BJ (cell line): ENCODE measurements at regions not wholly inside any gene's neighbourhood (a gene's known extent, or its start where the extent isn't known, plus 50 kb on each side); places are given as distances from the start of the nearest gene placed in this dataset.

Source experiments
- CTCF ChIA-PET: fragments of 350-600 bp; formaldehyde crosslinking; extraction: SDS; loops from one replicate; lab custom pipeline; 2021; ENCODE audit warnings: antibody characterized with exemption, inconsistent platforms; lab: Yijun Ruan, JAX
- POLR2A ChIA-PET: fragments of 300-600 bp; sonication (Branson Sonifier 250); formaldehyde crosslinking; extraction: SDS; loops from one replicate; lab custom pipeline; 2021; ENCODE audit warnings: antibody characterized with exemption; lab: Charles Lee
- DNase-seq: peaks from one replicate; pipeline ENCODE4 v3.0.0-alpha.2; 2011; ENCODE audit warnings: low read depth
- H3K27me3 ChIP-seq: 2 replicates; pipeline ENCODE4 v1.6.0; 2011; ENCODE audit warnings: low read length; ENCODE audit not compliant: control insufficient read depth, insufficient read depth
- H3K36me3 ChIP-seq: 2 replicates; pipeline ENCODE4 v1.5.1; 2011; ENCODE audit warnings: low read length; ENCODE audit not compliant: control insufficient read depth, insufficient read depth
- H3K4me3 ChIP-seq: 2 replicates; pipeline ENCODE4 v1.5.1; 2011; ENCODE audit warnings: low read depth, mild to moderate bottlenecking, control low read depth, low read length
- CTCF ChIP-seq: IDR thresholded peaks from 2 replicates; pipeline ENCODE4 v1.5.1; 2011; ENCODE audit warnings: low read depth, mild to moderate bottlenecking, control low read depth, inconsistent platforms, low read length, moderate library complexity; ENCODE audit not compliant: insufficient read depth

DNA sequence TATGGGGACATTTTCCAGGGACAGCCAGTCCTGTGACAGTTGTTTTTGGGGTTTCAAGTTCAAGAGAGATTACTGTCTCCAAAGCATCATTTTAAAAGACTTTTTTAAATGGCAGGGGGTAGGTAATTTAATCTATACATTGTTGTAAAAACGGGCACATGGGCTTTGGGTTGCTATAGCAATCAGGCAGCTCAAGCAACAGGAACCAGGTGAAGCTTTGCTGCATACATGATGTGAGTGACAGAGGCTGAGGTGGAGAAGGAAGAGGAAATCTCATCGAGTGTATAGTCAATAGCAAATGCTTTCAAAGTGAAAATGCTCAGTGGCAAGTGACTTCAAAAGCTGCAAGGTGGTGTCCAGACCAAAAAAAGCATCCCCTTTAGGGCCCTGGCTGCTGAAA lies 277.4 kb upstream of the JAG1 start:
- Histone ChIP-seq H3K4me3 (no peak overlapping the region), H3K27me3 (no peaks in the 10 kb centered on the region), H3K36me3 (no peaks in the 10 kb centered on the region)
- no peak for TF ChIP-seq CTCF
- ChIA-PET CTCF (interaction anchor here (0.6 kb wide), 1 partner anchor 270 kb away, joined by 3 read pairs; no protein-coding TSS in a partner anchor), POLR2A (no interaction called here)
- no peak for DNase-seq

- Histone ChIP-seq H3K4me3 (no peak overlapping the region), H3K27me3 (no peaks in the 10 kb centered on the region), H3K36me3 (no peaks in the 10 kb centered on the region)
- POLR2A ChIA-PET, result no interaction called here
- DNase-seq, result no peak
- CTCF ChIA-PET, result no interaction called here
- no peak for TF ChIP-seq CTCF
Observed at GRCh38 chr20:10951904-10952303, 278.1 kb upstream of the JAG1 start.

DNA sequence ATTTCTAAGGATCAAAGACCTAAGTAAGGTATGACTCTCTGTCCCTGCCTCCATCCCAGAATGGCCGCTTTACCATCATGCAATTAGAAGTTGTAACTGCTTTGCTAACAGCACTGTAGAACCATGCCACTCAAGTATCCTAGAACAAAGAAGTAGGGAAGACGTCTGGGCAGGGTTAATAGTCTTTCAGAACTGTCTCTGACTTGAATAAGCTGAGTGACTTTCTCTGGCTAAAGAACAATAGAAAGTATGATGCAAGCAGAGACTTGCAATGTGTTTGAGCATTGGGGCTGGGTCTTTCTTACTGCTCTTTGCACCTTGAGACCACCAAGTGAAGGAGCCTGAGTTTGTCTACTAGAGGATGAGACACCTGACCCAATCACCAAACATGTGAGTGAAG lies 279.6 kb upstream of the JAG1 start:
- no peak for DNase-seq
- ChIA-PET CTCF (interaction anchor here (1.7 kb wide), 1 partner anchor 14 kb away, joined by 5 read pairs; no protein-coding TSS in a partner anchor), POLR2A (no interaction called here)
- TF ChIP-seq CTCF, result no peak
- Histone ChIP-seq H3K4me3 (no peak overlapping the region), H3K27me3 (no peaks in the 10 kb centered on the region), H3K36me3 (no peaks in the 10 kb centered on the region)

DNA sequence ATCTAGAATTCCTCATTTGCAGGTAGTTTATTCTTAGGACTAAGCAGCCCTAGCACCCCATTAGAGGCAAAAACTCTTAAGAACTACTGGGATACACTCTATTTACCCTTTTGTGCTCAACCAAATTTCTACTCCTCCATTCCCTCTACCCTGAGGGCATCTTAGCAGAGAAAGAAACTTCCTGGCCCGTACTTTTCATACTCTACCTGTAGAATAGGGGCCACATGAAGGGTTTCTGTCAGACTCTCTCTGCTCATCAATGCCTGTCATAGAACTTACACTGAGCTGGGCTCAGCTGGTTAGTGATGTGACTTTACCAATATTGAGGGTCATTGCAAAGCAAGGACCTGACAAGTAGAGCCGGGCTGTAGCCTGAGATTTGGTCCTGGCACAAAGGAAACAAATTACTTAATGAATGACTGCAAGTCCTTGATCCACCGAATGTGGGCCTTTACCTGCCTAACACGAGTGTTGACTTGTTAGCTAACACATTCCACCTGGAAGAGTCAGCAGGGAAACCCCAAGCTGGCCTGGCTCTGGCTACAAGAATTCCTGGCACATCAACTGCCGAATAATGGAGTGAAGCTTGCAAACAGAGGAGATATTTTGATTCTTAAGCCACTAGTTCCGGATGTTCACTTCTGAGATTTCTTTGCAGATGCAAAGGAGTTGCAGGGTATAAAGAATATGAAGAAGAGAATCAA lies 280.5 kb upstream of the JAG1 start:
- no peak for DNase-seq
- ChIA-PET POLR2A (no interaction called here), CTCF (interaction anchor here (1.7 kb wide), 1 partner anchor 13 kb away, joined by 5 read pairs; no protein-coding TSS in a partner anchor)
- Histone ChIP-seq H3K36me3 (no peaks in the 10 kb centered on the region), H3K4me3 (no peak overlapping the region), H3K27me3 (no peaks in the 10 kb centered on the region)
- TF ChIP-seq CTCF, result no peak

DNA sequence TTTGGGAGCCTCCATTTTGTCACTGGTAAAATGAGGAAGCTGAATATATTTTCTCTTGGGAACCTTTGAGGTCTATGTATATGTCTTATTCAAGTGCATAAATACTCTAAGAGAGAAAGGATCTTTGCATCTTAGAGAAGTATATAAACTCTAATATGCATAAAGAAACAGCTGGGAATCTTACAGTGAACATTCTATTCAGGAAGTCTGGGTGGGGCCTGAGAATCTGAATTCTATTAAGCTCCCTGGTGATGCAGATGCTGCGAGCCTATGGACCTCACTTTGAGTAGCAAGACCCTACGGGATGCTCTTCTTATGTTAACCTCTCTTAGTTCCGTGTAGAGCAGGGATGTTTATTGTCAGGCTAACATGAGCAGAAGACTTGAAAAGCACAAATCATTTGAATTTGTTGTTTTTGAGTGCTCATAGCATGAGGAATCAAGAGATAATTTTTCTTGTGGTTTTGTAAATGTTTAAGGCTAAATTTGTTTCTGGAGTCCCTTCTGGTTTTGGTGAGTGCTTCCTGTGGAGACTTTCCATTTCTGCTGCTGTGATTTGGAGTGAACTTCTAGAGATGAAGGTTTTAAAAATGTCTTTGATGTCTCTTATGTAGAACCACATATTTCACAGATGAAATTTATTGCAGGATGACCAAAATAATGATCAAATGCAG lies 281.2 kb upstream of the JAG1 start:
- TF ChIP-seq CTCF, result no peak
- no peaks in the 10 kb centered on the region for H3K27me3 ChIP-seq
- ChIA-PET CTCF (interaction anchor here (1.7 kb wide), 1 partner anchor 12 kb away, joined by 5 read pairs; no protein-coding TSS in a partner anchor), POLR2A (no interaction called here)
- H3K4me3 ChIP-seq, result no peak overlapping the region
- DNase-seq, result no peak
- no peaks in the 10 kb centered on the region for H3K36me3 ChIP-seq
